ENCODE measurements at regions not wholly inside any gene's neighbourhood (a gene's known extent, or its start where the extent isn't known, plus 50 kb on each side); places are given as distances from the start of the nearest gene placed in this dataset.
"Not testable (repeated sequence)": the region's sequence is repeated elsewhere in the genome, so short reads cannot be mapped to it uniquely, and the experiment has no call there.

DNA sequence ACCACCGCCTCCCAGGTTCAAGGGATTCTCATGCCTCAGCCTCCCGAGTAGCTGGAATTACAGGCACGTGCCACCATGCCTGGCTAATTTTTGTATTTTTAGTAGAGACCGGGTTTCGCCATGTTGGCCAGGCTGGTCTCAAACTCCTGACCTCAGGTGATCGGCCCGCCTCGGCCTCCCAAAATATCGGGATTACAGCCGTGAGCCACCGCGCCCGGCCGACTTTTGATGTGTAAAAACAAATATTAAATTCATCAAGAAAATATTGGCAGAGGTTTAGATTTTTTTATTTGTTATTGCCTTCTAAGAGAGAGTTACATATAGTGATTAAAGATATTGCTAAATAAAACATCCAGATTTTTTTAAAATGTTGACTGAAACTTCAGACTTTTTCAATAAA, 390.8 kb upstream of the SLC10A2 start:
- TF ChIP-seq, protein P1, sequence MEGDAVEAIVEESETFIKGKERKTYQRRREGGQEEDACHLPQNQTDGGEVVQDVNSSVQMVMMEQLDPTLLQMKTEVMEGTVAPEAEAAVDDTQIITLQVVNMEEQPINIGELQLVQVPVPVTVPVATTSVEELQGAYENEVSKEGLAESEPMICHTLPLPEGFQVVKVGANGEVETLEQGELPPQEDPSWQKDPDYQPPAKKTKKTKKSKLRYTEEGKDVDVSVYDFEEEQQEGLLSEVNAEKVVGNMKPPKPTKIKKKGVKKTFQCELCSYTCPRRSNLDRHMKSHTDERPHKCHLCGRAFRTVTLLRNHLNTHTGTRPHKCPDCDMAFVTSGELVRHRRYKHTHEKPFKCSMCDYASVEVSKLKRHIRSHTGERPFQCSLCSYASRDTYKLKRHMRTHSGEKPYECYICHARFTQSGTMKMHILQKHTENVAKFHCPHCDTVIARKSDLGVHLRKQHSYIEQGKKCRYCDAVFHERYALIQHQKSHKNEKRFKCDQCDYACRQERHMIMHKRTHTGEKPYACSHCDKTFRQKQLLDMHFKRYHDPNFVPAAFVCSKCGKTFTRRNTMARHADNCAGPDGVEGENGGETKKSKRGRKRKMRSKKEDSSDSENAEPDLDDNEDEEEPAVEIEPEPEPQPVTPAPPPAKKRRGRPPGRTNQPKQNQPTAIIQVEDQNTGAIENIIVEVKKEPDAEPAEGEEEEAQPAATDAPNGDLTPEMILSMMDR (IDR thresholded peaks at IDR 0.05; ENCODE audit: low read length) = not testable (repeated sequence)
- TF ChIP-seq EZH2 (IDR thresholded peaks at IDR 0.05; ENCODE audit: borderline replicate concordance, low read length) = not testable (repeated sequence)
